ENCODE measurements at regions not wholly inside any gene's neighbourhood (a gene's known extent, or its start where the extent isn't known, plus 50 kb on each side); places are given as distances from the start of the nearest gene placed in this dataset.

DNA sequence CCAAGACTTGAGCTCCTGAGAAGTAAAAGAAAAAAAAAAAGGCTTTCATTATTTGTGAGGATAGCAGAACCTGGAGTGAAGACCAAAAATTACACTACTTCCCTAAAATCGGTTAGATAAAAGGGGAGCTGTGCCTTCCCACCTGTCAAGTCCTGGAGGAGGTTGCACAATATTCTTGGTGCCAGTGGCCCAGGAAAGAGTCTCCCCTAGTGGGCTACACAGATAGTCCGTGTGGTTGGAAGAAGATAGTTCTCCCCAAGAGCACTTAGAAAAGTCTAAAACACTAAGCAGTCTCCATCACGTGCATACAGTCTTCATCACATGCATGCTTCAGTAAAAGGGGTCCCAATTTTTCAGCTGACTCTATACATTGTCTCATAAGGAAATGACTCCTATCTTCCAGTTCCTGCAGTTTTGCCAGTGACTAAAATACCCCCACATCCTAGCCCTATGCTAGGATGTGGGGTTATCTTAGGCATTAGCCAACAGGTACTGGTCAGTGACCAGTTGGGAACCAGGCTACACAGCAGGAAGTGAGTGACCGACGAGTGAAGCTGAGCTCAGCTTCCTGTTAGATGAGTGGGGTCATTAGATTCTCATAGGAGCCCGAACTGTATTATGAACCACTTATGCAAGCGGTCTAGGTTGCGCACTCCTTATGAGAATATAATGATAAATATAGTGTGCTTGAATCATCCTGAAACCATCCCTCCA is 199.5 kb upstream of the FAM83B start:
- Mint-ChIP-seq H3K4me1 (no peaks in the 10 kb centered on the region), H3K9me3 (no peaks in the 10 kb centered on the region; the same call in 2 of the 3 replicates), H3K27ac (no peak overlapping the region), H3K27me3 (ENCODE audit: insufficient read depth, low read depth, poor library complexity) (no peaks in the 10 kb centered on the region), H3K4me3 (no peak overlapping the region), H3K36me3 (ENCODE audit: low read depth) (no peaks in the 10 kb centered on the region)
- DNase-seq (ENCODE audit: low spot score) (no peak), ATAC-seq (no peak)
- TF ChIP-seq EZH2 (IDR thresholded peaks at IDR 0.05; ENCODE audit: low read depth, unreplicated experiment), result no peak
- TF ChIP-seq, protein P1, sequence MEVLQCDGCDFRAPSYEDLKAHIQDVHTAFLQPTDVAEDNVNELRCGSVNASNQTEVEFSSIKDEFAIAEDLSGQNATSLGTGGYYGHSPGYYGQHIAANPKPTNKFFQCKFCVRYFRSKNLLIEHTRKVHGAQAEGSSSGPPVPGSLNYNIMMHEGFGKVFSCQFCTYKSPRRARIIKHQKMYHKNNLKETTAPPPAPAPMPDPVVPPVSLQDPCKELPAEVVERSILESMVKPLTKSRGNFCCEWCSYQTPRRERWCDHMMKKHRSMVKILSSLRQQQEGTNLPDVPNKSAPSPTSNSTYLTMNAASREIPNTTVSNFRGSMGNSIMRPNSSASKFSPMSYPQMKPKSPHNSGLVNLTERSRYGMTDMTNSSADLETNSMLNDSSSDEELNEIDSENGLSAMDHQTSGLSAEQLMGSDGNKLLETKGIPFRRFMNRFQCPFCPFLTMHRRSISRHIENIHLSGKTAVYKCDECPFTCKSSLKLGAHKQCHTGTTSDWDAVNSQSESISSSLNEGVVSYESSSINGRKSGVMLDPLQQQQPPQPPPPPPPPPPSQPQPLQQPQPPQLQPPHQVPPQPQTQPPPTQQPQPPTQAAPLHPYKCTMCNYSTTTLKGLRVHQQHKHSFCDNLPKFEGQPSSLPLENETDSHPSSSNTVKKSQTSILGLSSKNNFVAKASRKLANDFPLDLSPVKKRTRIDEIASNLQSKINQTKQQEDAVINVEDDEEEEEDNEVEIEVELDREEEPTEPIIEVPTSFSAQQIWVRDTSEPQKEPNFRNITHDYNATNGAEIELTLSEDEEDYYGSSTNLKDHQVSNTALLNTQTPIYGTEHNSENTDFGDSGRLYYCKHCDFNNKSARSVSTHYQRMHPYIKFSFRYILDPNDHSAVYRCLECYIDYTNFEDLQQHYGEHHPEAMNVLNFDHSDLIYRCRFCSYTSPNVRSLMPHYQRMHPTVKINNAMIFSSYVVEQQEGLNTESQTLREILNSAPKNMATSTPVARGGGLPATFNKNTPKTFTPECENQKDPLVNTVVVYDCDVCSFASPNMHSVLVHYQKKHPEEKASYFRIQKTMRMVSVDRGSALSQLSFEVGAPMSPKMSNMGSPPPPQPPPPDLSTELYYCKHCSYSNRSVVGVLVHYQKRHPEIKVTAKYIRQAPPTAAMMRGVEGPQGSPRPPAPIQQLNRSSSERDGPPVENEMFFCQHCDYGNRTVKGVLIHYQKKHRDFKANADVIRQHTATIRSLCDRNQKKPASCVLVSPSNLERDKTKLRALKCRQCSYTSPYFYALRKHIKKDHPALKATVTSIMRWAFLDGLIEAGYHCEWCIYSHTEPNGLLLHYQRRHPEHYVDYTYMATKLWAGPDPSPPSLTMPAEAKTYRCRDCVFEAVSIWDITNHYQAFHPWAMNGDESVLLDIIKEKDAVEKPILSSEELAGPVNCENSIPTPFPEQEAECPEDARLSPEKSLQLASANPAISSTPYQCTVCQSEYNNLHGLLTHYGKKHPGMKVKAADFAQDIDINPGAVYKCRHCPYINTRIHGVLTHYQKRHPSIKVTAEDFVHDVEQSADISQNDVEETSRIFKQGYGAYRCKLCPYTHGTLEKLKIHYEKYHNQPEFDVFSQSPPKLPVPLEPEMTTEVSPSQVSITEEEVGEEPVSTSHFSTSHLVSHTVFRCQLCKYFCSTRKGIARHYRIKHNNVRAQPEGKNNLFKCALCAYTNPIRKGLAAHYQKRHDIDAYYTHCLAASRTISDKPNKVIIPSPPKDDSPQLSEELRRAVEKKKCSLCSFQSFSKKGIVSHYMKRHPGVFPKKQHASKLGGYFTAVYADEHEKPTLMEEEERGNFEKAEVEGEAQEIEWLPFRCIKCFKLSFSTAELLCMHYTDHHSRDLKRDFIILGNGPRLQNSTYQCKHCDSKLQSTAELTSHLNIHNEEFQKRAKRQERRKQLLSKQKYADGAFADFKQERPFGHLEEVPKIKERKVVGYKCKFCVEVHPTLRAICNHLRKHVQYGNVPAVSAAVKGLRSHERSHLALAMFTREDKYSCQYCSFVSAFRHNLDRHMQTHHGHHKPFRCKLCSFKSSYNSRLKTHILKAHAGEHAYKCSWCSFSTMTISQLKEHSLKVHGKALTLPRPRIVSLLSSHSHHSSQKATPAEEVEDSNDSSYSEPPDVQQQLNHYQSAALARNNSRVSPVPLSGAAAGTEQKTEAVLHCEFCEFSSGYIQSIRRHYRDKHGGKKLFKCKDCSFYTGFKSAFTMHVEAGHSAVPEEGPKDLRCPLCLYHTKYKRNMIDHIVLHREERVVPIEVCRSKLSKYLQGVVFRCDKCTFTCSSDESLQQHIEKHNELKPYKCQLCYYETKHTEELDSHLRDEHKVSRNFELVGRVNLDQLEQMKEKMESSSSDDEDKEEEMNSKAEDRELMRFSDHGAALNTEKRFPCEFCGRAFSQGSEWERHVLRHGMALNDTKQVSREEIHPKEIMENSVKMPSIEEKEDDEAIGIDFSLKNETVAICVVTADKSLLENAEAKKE (CRISPR knock-in tag; IDR thresholded peaks at IDR 0.05), result no peak
- no peak for TF ChIP-seq ZNF114 (CRISPR knock-in tag; IDR thresholded peaks at IDR 0.05)
- no peak for TF ChIP-seq CREB1 (CRISPR knock-in tag; IDR thresholded peaks at IDR 0.05; ENCODE audit: low read depth)
- Histone ChIP-seq H2AFZ (no peak overlapping the region), H3K9me2 (ENCODE audit: insufficient read depth) (no peaks in the 10 kb centered on the region), H3K4me2 (no peak overlapping the region), H3K27me3 (ENCODE audit: insufficient read depth) (no peaks in the 10 kb centered on the region), H3F3A (replicated peaks; ENCODE audit: low read depth) (no peaks in the 10 kb centered on the region), H3K27ac (ENCODE audit: low read depth) (no peak overlapping the region), H3K36me3 (ENCODE audit: insufficient read depth) (no peaks in the 10 kb centered on the region), H3K4me1 (ENCODE audit: insufficient read depth) (no peaks in the 10 kb centered on the region), H3K4me3 (no peak overlapping the region), H4K20me1 (replicated peaks; ENCODE audit: insufficient read depth) (no peaks in the 10 kb centered on the region), H3K79me2 (replicated peaks; ENCODE audit: insufficient read depth) (no peaks in the 10 kb centered on the region)

DNA sequence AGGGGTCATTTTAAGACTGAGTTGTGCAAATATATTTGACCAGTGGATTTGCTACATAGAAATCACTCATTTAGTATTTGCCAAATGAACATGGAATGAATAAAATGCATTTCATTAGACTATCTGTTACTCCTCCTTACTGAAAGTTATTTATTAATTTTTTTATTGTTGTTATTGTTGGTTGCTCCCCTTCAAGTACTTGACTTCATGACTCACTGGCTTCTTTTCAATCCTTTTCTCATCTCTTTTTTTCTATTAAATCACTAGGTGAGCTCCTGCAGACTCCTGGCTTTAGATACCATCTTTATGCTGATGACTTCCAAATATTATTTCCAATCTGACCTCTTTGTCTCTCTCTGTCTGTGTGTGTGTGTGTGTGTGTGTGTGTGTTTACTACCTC is 192.2 kb upstream of the FAM83B start:
- Histone ChIP-seq H3K36me3 (ENCODE audit: insufficient read depth) (no peaks in the 10 kb centered on the region), H3F3A (replicated peaks; ENCODE audit: low read depth) (no peaks in the 10 kb centered on the region), H3K4me2 (no peak overlapping the region), H3K79me2 (replicated peaks; ENCODE audit: insufficient read depth) (no peaks in the 10 kb centered on the region), H3K4me1 (ENCODE audit: insufficient read depth) (no peaks in the 10 kb centered on the region), H3K4me3 (no peak overlapping the region), H3K27me3 (ENCODE audit: insufficient read depth) (no peaks in the 10 kb centered on the region), H2AFZ (no peak overlapping the region), H3K9me2 (ENCODE audit: insufficient read depth) (no peaks in the 10 kb centered on the region), H4K20me1 (replicated peaks; ENCODE audit: insufficient read depth) (no peaks in the 10 kb centered on the region), H3K27ac (ENCODE audit: low read depth) (no peak overlapping the region)
- H3K4me3 Mint-ChIP-seq, result no peak overlapping the region
- no peaks in the 10 kb centered on the region for H3K4me1 Mint-ChIP-seq
- no peak for DNase-seq (ENCODE audit: low spot score)
- no peaks in the 10 kb centered on the region for H3K36me3 Mint-ChIP-seq (ENCODE audit: low read depth)
- H3K27me3 Mint-ChIP-seq (ENCODE audit: insufficient read depth, low read depth, poor library complexity), result no peaks in the 10 kb centered on the region
- H3K27ac Mint-ChIP-seq, result no peak overlapping the region
- ATAC-seq, result no peak
- H3K9me3 Mint-ChIP-seq, result no peaks in the 10 kb centered on the region; the same call in 2 of the 3 replicates
- TF ChIP-seq CREB1 (CRISPR knock-in tag; IDR thresholded peaks at IDR 0.05; ENCODE audit: low read depth) (no peak), ZNF331 (CRISPR knock-in tag; IDR thresholded peaks at IDR 0.05; ENCODE audit: low read depth) (no peak), NANOG (IDR thresholded peaks at IDR 0.05; ENCODE audit: borderline replicate concordance) (no peak), EZH2 (IDR thresholded peaks at IDR 0.05; ENCODE audit: low read depth, unreplicated experiment) (no peak), STAT1 (IDR thresholded peaks at IDR 0.05; ENCODE audit: unreplicated experiment) (no peak)
